ENCODE measurements at regions not wholly inside any gene's neighbourhood (a gene's known extent, or its start where the extent isn't known, plus 50 kb on each side); places are given as distances from the start of the nearest gene placed in this dataset.

- TF ChIP-seq ZNF76 (tag by site-specific recombination; IDR thresholded peaks at IDR 0.05; ENCODE audit: borderline replicate concordance, low read depth), result no peak
- TF ChIP-seq ZNF629 (tag by site-specific recombination; IDR thresholded peaks at IDR 0.05), result no peak
- TF ChIP-seq ZNF2 (tag by site-specific recombination; IDR thresholded peaks at IDR 0.05), result no peak
- TF ChIP-seq ZNF354C (tag by site-specific recombination; IDR thresholded peaks at IDR 0.05; ENCODE audit: borderline replicate concordance, low read depth), result no peak
- TF ChIP-seq ZNF658 (tag by site-specific recombination; IDR thresholded peaks at IDR 0.05), result no peak
- no peak for TF ChIP-seq ZNF202 (tag by site-specific recombination; IDR thresholded peaks at IDR 0.05; ENCODE audit: borderline replicate concordance)
- no peak for TF ChIP-seq ZFP41 (tag by site-specific recombination; IDR thresholded peaks at IDR 0.05; ENCODE audit: borderline replicate concordance)
- no peak for TF ChIP-seq KLF17 (tag by site-specific recombination; IDR thresholded peaks at IDR 0.05)
- no peak for TF ChIP-seq ZNF302 (tag by site-specific recombination; IDR thresholded peaks at IDR 0.05; ENCODE audit: low read depth)
- TF ChIP-seq ZNF398 (tag by site-specific recombination; IDR thresholded peaks at IDR 0.05), result no peak
- no peak for TF ChIP-seq REPIN1 (tag by site-specific recombination; IDR thresholded peaks at IDR 0.05; ENCODE audit: low read depth)
- TF ChIP-seq ZNF266 (tag by site-specific recombination; IDR thresholded peaks at IDR 0.05; ENCODE audit: low read depth), result no peak
- TF ChIP-seq SP3 (tag by site-specific recombination; IDR thresholded peaks at IDR 0.05), result no peak
- no peak for TF ChIP-seq ZNF777 (tag by site-specific recombination; IDR thresholded peaks at IDR 0.05; ENCODE audit: borderline replicate concordance)
- no peak for TF ChIP-seq ZNF549 (tag by site-specific recombination; IDR thresholded peaks at IDR 0.05)
- no peak for TF ChIP-seq ZNF837 (tag by site-specific recombination; IDR thresholded peaks at IDR 0.05)
These were observed 81.3 kb upstream of the ARMC2 start (continued) for GRCh38 chr6:108766886-108767285.

- CTCF ChIA-PET, result interaction anchor here (0.6 to 1.7 kb wide), 3 partner anchors 16 to 226 kb away, joined by 4 read pairs; no protein-coding TSS in a partner anchor
- Histone ChIP-seq H3K36me3 (ENCODE audit: control insufficient read depth in 2 of 2, insufficient read depth in 1 of 2, low read length in 2 of 2) (no peaks in the 10 kb centered on the region), H3K4me1 (ENCODE audit: control insufficient read depth, insufficient read depth, low read length) (no peaks in the 10 kb centered on the region), H3K4me3 (ENCODE audit: low read depth, low read length) (no peak overlapping the region), H3K27ac (ENCODE audit: extremely low read depth, low read depth, low read length) (no peak overlapping the region), H3K9me3 (ENCODE audit: control insufficient read depth, insufficient read depth, low read depth, low read length) (no peaks in the 10 kb centered on the region)
- POLR2A ChIA-PET, result interaction anchor here (0.7 kb wide), 1 partner anchor 73 kb away, joined by 5 read pairs; no protein-coding TSS in a partner anchor
- TF ChIP-seq HIC1 (tag by site-specific recombination; IDR thresholded peaks at IDR 0.05) (no peak), ZNF639 (tag by site-specific recombination; IDR thresholded peaks at IDR 0.05) (no peak), RBAK (tag by site-specific recombination; IDR thresholded peaks at IDR 0.05) (no peak)
These were observed 80.6 kb upstream of the ARMC2 start for GRCh38 chr6:108767418-108768165.

All from HEK293 (cell line).